Adipocyte (in vitro differentiated cells): ENCODE measurements at regions not wholly inside any gene's neighbourhood (a gene's known extent, or its start where the extent isn't known, plus 50 kb on each side); places are given as distances from the start of the nearest gene placed in this dataset.

Experiments used
- DNase-seq: peaks from one replicate; pipeline ENCODE4 v3.0.0-alpha.2; 2015; ENCODE audit warnings: low read depth
- H3K27me3 ChIP-seq: replicated peaks from 2 replicates; pipeline ENCODE4 v1.7.0; 2013; ENCODE audit warnings: mild to moderate bottlenecking, low read length, moderate library complexity; ENCODE audit not compliant: control insufficient read depth, insufficient read depth
- H3K36me3 ChIP-seq: 2 replicates; pipeline ENCODE4 v1.7.0; 2013; ENCODE audit warnings: low read length, mild to moderate bottlenecking, moderate library complexity; ENCODE audit not compliant: control insufficient read depth, insufficient read depth, severe bottlenecking
- H3K4me1 ChIP-seq: 2 replicates; pipeline ENCODE4 v1.7.0; 2013; ENCODE audit warnings: mild to moderate bottlenecking, low read length, moderate library complexity; ENCODE audit not compliant: control insufficient read depth, insufficient read depth
- H3K4me3 ChIP-seq: 2 replicates; pipeline ENCODE4 v1.7.0; 2013; ENCODE audit warnings: mild to moderate bottlenecking, low read length, moderate library complexity
- H3K9ac ChIP-seq: 2 replicates; pipeline ENCODE4 v1.7.0; 2013; ENCODE audit warnings: mild to moderate bottlenecking, low read length, moderate library complexity
- H3K9me3 ChIP-seq: 2 replicates; pipeline ENCODE4 v1.7.0; 2013; ENCODE audit warnings: mild to moderate bottlenecking, low read length, moderate library complexity; ENCODE audit not compliant: control insufficient read depth

- peaks cover 11% of the 10 kb centered on the region for H3K4me1 ChIP-seq
- DNase-seq: no peak
- peaks cover 7% of the 10 kb centered on the region for H3K9me3 ChIP-seq
- H3K9ac ChIP-seq: no peak overlapping the region
- peaks cover 6% of the 10 kb centered on the region for H3K27me3 ChIP-seq
- H3K4me3 ChIP-seq: no peak overlapping the region
- H3K36me3 ChIP-seq: no peaks in the 10 kb centered on the region
Measured at GRCh38 chr15:99477791-99478471, 87.9 kb upstream of the MEF2A start.

- peaks cover 8% of the 10 kb centered on the region for H3K9me3 ChIP-seq
- no peak overlapping the region for H3K9ac ChIP-seq
- no peaks in the 10 kb centered on the region for H3K36me3 ChIP-seq
- H3K4me1 ChIP-seq: peaks cover 11% of the 10 kb centered on the region
- H3K4me3 ChIP-seq: no peak overlapping the region
- DNase-seq: no peak
- H3K27me3 ChIP-seq: peaks cover 3% of the 10 kb centered on the region
Measured at GRCh38 chr15:99478977-99479376, 86.8 kb upstream of the MEF2A start.

GRCh38 chr15:99480016-99480810, 85.6 kb upstream of the MEF2A start:
- Histone ChIP-seq H3K27me3 (no peaks in the 10 kb centered on the region), H3K4me3 (no peak overlapping the region), H3K36me3 (no peaks in the 10 kb centered on the region), H3K4me1 (peaks cover 11% of the 10 kb centered on the region), H3K9me3 (peaks cover 8% of the 10 kb centered on the region), H3K9ac (no peak overlapping the region)
- DNase-seq: no peak

- peaks cover 10% of the 10 kb centered on the region for H3K4me1 ChIP-seq
- H3K9me3 ChIP-seq: peaks cover 8% of the 10 kb centered on the region
- no peak overlapping the region for H3K4me3 ChIP-seq
- no peak overlapping the region for H3K9ac ChIP-seq
- no peaks in the 10 kb centered on the region for H3K27me3 ChIP-seq
- no peaks in the 10 kb centered on the region for H3K36me3 ChIP-seq
- DNase-seq: no peak
Measured at GRCh38 chr15:99481113-99481950, 84.5 kb upstream of the MEF2A start.

GRCh38 chr15:99481951-99482230, 83.9 kb upstream of the MEF2A start:
- peaks cover 8% of the 10 kb centered on the region for H3K9me3 ChIP-seq
- DNase-seq: no peak

GRCh38 chr15:99482993-99483392, 82.8 kb upstream of the MEF2A start:
- H3K9ac ChIP-seq: no peak overlapping the region
- no peak for DNase-seq

More at GRCh38 chr15:99481951-99482230, 83.9 kb upstream of the MEF2A start:
- no peak overlapping the region for H3K9ac ChIP-seq
- no peaks in the 10 kb centered on the region for H3K36me3 ChIP-seq
- H3K27me3 ChIP-seq: no peaks in the 10 kb centered on the region
- no peak overlapping the region for H3K4me3 ChIP-seq
- peaks cover 9% of the 10 kb centered on the region for H3K4me1 ChIP-seq

GRCh38 chr15:99485153-99485961, 80.4 kb upstream of the MEF2A start:
- Histone ChIP-seq H3K4me1 (peaks cover 15% of the 10 kb centered on the region), H3K4me3 (no peak overlapping the region), H3K9ac (no peak overlapping the region), H3K9me3 (peaks cover 8% of the 10 kb centered on the region), H3K36me3 (no peaks in the 10 kb centered on the region), H3K27me3 (no peaks in the 10 kb centered on the region)
- DNase-seq: no peak

More at GRCh38 chr15:99482993-99483392, 82.8 kb upstream of the MEF2A start:
- H3K4me1 ChIP-seq: peaks cover 11% of the 10 kb centered on the region
- no peak overlapping the region for H3K4me3 ChIP-seq
- no peaks in the 10 kb centered on the region for H3K36me3 ChIP-seq
- H3K9me3 ChIP-seq: peaks cover 8% of the 10 kb centered on the region
- no peaks in the 10 kb centered on the region for H3K27me3 ChIP-seq

- no peaks in the 10 kb centered on the region for H3K27me3 ChIP-seq
- peaks cover 8% of the 10 kb centered on the region for H3K9me3 ChIP-seq
- H3K4me3 ChIP-seq: peak overlapping the region; percentile 66
- peak overlapping the region; percentile 60 for H3K9ac ChIP-seq
- no peaks in the 10 kb centered on the region for H3K36me3 ChIP-seq
- H3K4me1 ChIP-seq: peaks cover 15% of the 10 kb centered on the region
- no peak for DNase-seq
Measured at GRCh38 chr15:99485992-99486370, 79.8 kb upstream of the MEF2A start.

- Histone ChIP-seq H3K9ac (peak overlapping the region; percentile 60), H3K4me3 (peak overlapping the region; percentile 66), H3K4me1 (peaks cover 15% of the 10 kb centered on the region), H3K9me3 (peaks cover 8% of the 10 kb centered on the region), H3K36me3 (no peaks in the 10 kb centered on the region), H3K27me3 (no peaks in the 10 kb centered on the region)
- peak; percentile 97 for DNase-seq
Measured at GRCh38 chr15:99486371-99487336, 79.1 kb upstream of the MEF2A start.

- H3K9me3 ChIP-seq: peaks cover 5% of the 10 kb centered on the region
- peaks cover 15% of the 10 kb centered on the region for H3K4me1 ChIP-seq
- no peaks in the 10 kb centered on the region for H3K27me3 ChIP-seq
- peak overlapping the region; percentile 60 for H3K9ac ChIP-seq
- no peaks in the 10 kb centered on the region for H3K36me3 ChIP-seq
- peak; percentile 37 for DNase-seq
- H3K4me3 ChIP-seq: peak overlapping the region; percentile 66
Measured at GRCh38 chr15:99487337-99487730, 78.5 kb upstream of the MEF2A start.
